ENCODE measurements at regions not wholly inside any gene's neighbourhood (a gene's known extent, or its start where the extent isn't known, plus 50 kb on each side); places are given as distances from the start of the nearest gene placed in this dataset.
"Not testable (repeated sequence)": the region's sequence is repeated elsewhere in the genome, so short reads cannot be mapped to it uniquely, and the experiment has no call there.

- ATAC-seq (no peak), DNase-seq (no peak)
- H3K27ac Mint-ChIP-seq: no peak overlapping the region
- no peaks in the 10 kb centered on the region for H3K36me3 Mint-ChIP-seq (ENCODE audit: low read depth)
- H3K27me3 Mint-ChIP-seq: no peaks in the 10 kb centered on the region
- H3K4me1 Mint-ChIP-seq: no peaks in the 10 kb centered on the region
- no peaks in the 10 kb centered on the region for H3K9me3 Mint-ChIP-seq
- no peak overlapping the region for H3K4me3 Mint-ChIP-seq
These were observed 197.1 kb upstream of the FGF13 start for GRCh38 chrX:138908577-138908976.

- Mint-ChIP-seq H3K4me3 (no peak overlapping the region), H3K27ac (no peak overlapping the region), H3K9me3 (peaks cover 4% of the 10 kb centered on the region), H3K27me3 (no peaks in the 10 kb centered on the region), H3K36me3 (ENCODE audit: low read depth) (no peaks in the 10 kb centered on the region), H3K4me1 (no peaks in the 10 kb centered on the region)
- DNase-seq (no peak), ATAC-seq (no peak)
These were observed 186.3 kb upstream of the FGF13 start for GRCh38 chrX:138897621-138898492.

GRCh38 chrX:138890491-138890890 is 179.0 kb upstream of the FGF13 start:
- Mint-ChIP-seq H3K27ac (no peak overlapping the region), H3K27me3 (no peaks in the 10 kb centered on the region), H3K4me3 (no peak overlapping the region), H3K36me3 (ENCODE audit: low read depth) (no peaks in the 10 kb centered on the region), H3K4me1 (no peaks in the 10 kb centered on the region), H3K9me3 (no peaks in the 10 kb centered on the region)
- no peak for ATAC-seq
- no peak for DNase-seq

GRCh38 chrX:138889149-138889548 is 177.6 kb upstream of the FGF13 start:
- Mint-ChIP-seq H3K4me1 (no peaks in the 10 kb centered on the region), H3K4me3 (no peak overlapping the region), H3K36me3 (ENCODE audit: low read depth) (no peaks in the 10 kb centered on the region)

GRCh38 chrX:138886769-138887168 is 175.3 kb upstream of the FGF13 start:
- Mint-ChIP-seq H3K4me1 (no peaks in the 10 kb centered on the region), H3K36me3 (ENCODE audit: low read depth) (no peaks in the 10 kb centered on the region), H3K4me3 (no peak overlapping the region), H3K9me3 (no peaks in the 10 kb centered on the region), H3K27me3 (no peaks in the 10 kb centered on the region), H3K27ac (no peak overlapping the region)
- DNase-seq (no peak), ATAC-seq (no peak)

More at GRCh38 chrX:138889149-138889548, 177.6 kb upstream of the FGF13 start:
- Mint-ChIP-seq H3K27me3 (no peaks in the 10 kb centered on the region), H3K27ac (no peak overlapping the region), H3K9me3 (no peaks in the 10 kb centered on the region)
- ATAC-seq (no peak), DNase-seq (no peak)

GRCh38 chrX:138885886-138886285 is 174.4 kb upstream of the FGF13 start:
- Mint-ChIP-seq H3K27me3 (no peaks in the 10 kb centered on the region), H3K27ac (no peak overlapping the region), H3K36me3 (ENCODE audit: low read depth) (no peaks in the 10 kb centered on the region), H3K9me3 (no peaks in the 10 kb centered on the region), H3K4me3 (no peak overlapping the region), H3K4me1 (no peaks in the 10 kb centered on the region)
- ATAC-seq (no peak), DNase-seq (no peak)

GRCh38 chrX:138880293-138880692 is 168.8 kb upstream of the FGF13 start:
- not testable (repeated sequence) for H3K36me3 Mint-ChIP-seq (ENCODE audit: low read depth); H3K9me3 Mint-ChIP-seq; H3K27me3 Mint-ChIP-seq; DNase-seq; H3K27ac Mint-ChIP-seq; ATAC-seq; H3K4me3 Mint-ChIP-seq; H3K4me1 Mint-ChIP-seq

GRCh38 chrX:138877746-138878145 is 166.2 kb upstream of the FGF13 start:
- no peak overlapping the region for H3K4me3 Mint-ChIP-seq
- no peak for ATAC-seq
- H3K27ac Mint-ChIP-seq: no peak overlapping the region
- no peaks in the 10 kb centered on the region for H3K4me1 Mint-ChIP-seq
- H3K27me3 Mint-ChIP-seq: no peaks in the 10 kb centered on the region
- no peaks in the 10 kb centered on the region for H3K9me3 Mint-ChIP-seq
- no peaks in the 10 kb centered on the region for H3K36me3 Mint-ChIP-seq (ENCODE audit: low read depth)
- DNase-seq: no peak

GRCh38 chrX:138875472-138875871 is 164.0 kb upstream of the FGF13 start:
- no peak overlapping the region for H3K4me3 Mint-ChIP-seq
- H3K4me1 Mint-ChIP-seq: no peaks in the 10 kb centered on the region
- ATAC-seq (no peak), DNase-seq (no peak)
- no peak overlapping the region for H3K27ac Mint-ChIP-seq
- H3K36me3 Mint-ChIP-seq (ENCODE audit: low read depth): no peaks in the 10 kb centered on the region
- no peaks in the 10 kb centered on the region for H3K9me3 Mint-ChIP-seq
- H3K27me3 Mint-ChIP-seq: no peaks in the 10 kb centered on the region

- Mint-ChIP-seq H3K27me3 (no peaks in the 10 kb centered on the region), H3K27ac (no peak overlapping the region), H3K36me3 (ENCODE audit: low read depth) (no peaks in the 10 kb centered on the region), H3K4me3 (no peak overlapping the region), H3K9me3 (no peaks in the 10 kb centered on the region), H3K4me1 (no peaks in the 10 kb centered on the region)
- DNase-seq (no peak), ATAC-seq (no peak)
These were observed 162.9 kb upstream of the FGF13 start for GRCh38 chrX:138874271-138874935.

- H3K27me3 Mint-ChIP-seq; H3K4me1 Mint-ChIP-seq; DNase-seq; H3K36me3 Mint-ChIP-seq (ENCODE audit: low read depth); ATAC-seq; H3K27ac Mint-ChIP-seq; H3K9me3 Mint-ChIP-seq; H3K4me3 Mint-ChIP-seq: not testable (repeated sequence)
These were observed 162.1 kb upstream of the FGF13 start for GRCh38 chrX:138873640-138874039.

- no peaks in the 10 kb centered on the region for H3K9me3 Mint-ChIP-seq
- DNase-seq (no peak), ATAC-seq (no peak)
- H3K4me1 Mint-ChIP-seq: no peaks in the 10 kb centered on the region
- H3K27me3 Mint-ChIP-seq: no peaks in the 10 kb centered on the region
- no peaks in the 10 kb centered on the region for H3K36me3 Mint-ChIP-seq (ENCODE audit: low read depth)
- no peak overlapping the region for H3K27ac Mint-ChIP-seq
- H3K4me3 Mint-ChIP-seq: no peak overlapping the region
These were observed 161.0 kb upstream of the FGF13 start for GRCh38 chrX:138872537-138872936.

- Mint-ChIP-seq H3K4me3 (no peak overlapping the region), H3K4me1 (no peaks in the 10 kb centered on the region), H3K9me3 (no peaks in the 10 kb centered on the region), H3K27ac (no peak overlapping the region), H3K27me3 (no peaks in the 10 kb centered on the region), H3K36me3 (ENCODE audit: low read depth) (no peaks in the 10 kb centered on the region)
- ATAC-seq (no peak), DNase-seq (no peak)
These were observed 160.2 kb upstream of the FGF13 start for GRCh38 chrX:138871739-138872138.

GRCh38 chrX:138866643-138867042 is 155.1 kb upstream of the FGF13 start:
- H3K27me3 Mint-ChIP-seq: no peaks in the 10 kb centered on the region
- DNase-seq (no peak), ATAC-seq (no peak)
- H3K4me1 Mint-ChIP-seq: no peaks in the 10 kb centered on the region
- no peaks in the 10 kb centered on the region for H3K9me3 Mint-ChIP-seq
- H3K36me3 Mint-ChIP-seq (ENCODE audit: low read depth): no peaks in the 10 kb centered on the region
- H3K4me3 Mint-ChIP-seq: no peak overlapping the region
- no peak overlapping the region for H3K27ac Mint-ChIP-seq

- Mint-ChIP-seq H3K36me3 (ENCODE audit: low read depth) (no peaks in the 10 kb centered on the region), H3K4me3 (no peak overlapping the region), H3K9me3 (no peaks in the 10 kb centered on the region), H3K27ac (no peak overlapping the region), H3K27me3 (no peaks in the 10 kb centered on the region), H3K4me1 (no peaks in the 10 kb centered on the region)
- DNase-seq (no peak), ATAC-seq (no peak)
These were observed 153.7 kb upstream of the FGF13 start for GRCh38 chrX:138865093-138865649.
